H1 (cell line): ENCODE measurements at regions not wholly inside any gene's neighbourhood (a gene's known extent, or its start where the extent isn't known, plus 50 kb on each side); places are given as distances from the start of the nearest gene placed in this dataset.

Experiments used
- CTCF ChIA-PET: fragments of 300-600 bp; sonication (Branson Sonifier 250); formaldehyde crosslinking; loops from one replicate; lab custom pipeline; 2021; ENCODE audit not compliant: partially characterized antibody; lab: Charles Lee
- POLR2A ChIA-PET: fragments of 300-600 bp; sonication (Branson Sonifier 250); formaldehyde crosslinking; loops from one replicate; lab custom pipeline; 2021; ENCODE audit warnings: inconsistent platforms; ENCODE audit not compliant: partially characterized antibody; lab: Charles Lee
- DNase-seq, 2 experiments: peaks; one replicate each; pipeline versions ENCODE4 v3.0.0 to v3.0.0-alpha.2; 2010 to 2022; ENCODE audit warnings: low spot score in 2 of 2, low read depth in 1 of 2, mixed read lengths in 1 of 2
- FAIRE-seq: peaks from 2 replicates; lab custom pipeline; 2011; peaks lifted over from hg19 to GRCh38; lab: Jason Lieb, UNC
- H2AFZ ChIP-seq: 2 replicates; pipeline ENCODE4 v1.8.1; 2012; ENCODE audit warnings: low read length, inconsistent platforms
- H2AK5ac ChIP-seq: 2 replicates; pipeline ENCODE4 v1.6.1; 2013; ENCODE audit warnings: low read depth, low read length
- H2BK120ac ChIP-seq: replicated peaks from 2 replicates; pipeline ENCODE3; 2013; ENCODE audit warnings: low read depth, low read length, inconsistent platforms
- H2BK12ac ChIP-seq: 2 replicates; pipeline ENCODE4 v1.6.1; 2013; ENCODE audit warnings: low read depth, low read length
- H2BK15ac ChIP-seq: 2 replicates; pipeline ENCODE4 v1.6.1; 2013; ENCODE audit warnings: low read length
- H2BK20ac ChIP-seq: 2 replicates; pipeline ENCODE4 v1.6.1; 2013; ENCODE audit warnings: low read length
- H2BK5ac ChIP-seq: 2 replicates; pipeline ENCODE4 v1.6.1; 2013; ENCODE audit warnings: low read depth, low read length
- H3K14ac ChIP-seq: 2 replicates; pipeline ENCODE4 v1.6.1; 2013; ENCODE audit warnings: inconsistent platforms; ENCODE audit not compliant: insufficient read length
- H3K18ac ChIP-seq: 2 replicates; pipeline ENCODE4 v1.6.1; 2013; ENCODE audit warnings: low read length; ENCODE audit errors: extremely low read depth
- H3K23ac ChIP-seq: 2 replicates; pipeline ENCODE4 v1.6.1; 2013; ENCODE audit warnings: inconsistent platforms; ENCODE audit not compliant: insufficient read length
- H3K23me2 ChIP-seq: 2 replicates; pipeline ENCODE4 v1.6.1; 2013; ENCODE audit warnings: low read depth, low read length
- H3K27ac ChIP-seq: 2 replicates; pipeline ENCODE4 v1.6.1; 2011; ENCODE audit warnings: low read depth, low read length, inconsistent platforms
- H3K27me3 ChIP-seq, 4 experiments: replicated peaks in 1 of 4; 1 replicate in 1 of 4; 2 replicates in 3 of 4; pipeline versions ENCODE4 v1.6.1 to v1.8.1; 2011 to 2013; ENCODE audit warnings: low read length in 3 of 4, mild to moderate bottlenecking in 3 of 4, inconsistent platforms in 2 of 4, mixed read lengths in 2 of 4, moderate library complexity in 1 of 4; ENCODE audit not compliant: control insufficient read depth in 3 of 4, insufficient read depth in 3 of 4; ENCODE audit errors: extremely low read depth in 1 of 4
- H3K36me3 ChIP-seq, 4 experiments: 2 replicates each; pipeline versions ENCODE4 v1.6.1 to v1.8.1; 2011 to 2013; ENCODE audit warnings: mild to moderate bottlenecking in 4 of 4, low read length in 3 of 4, moderate library complexity in 2 of 4, control low read depth in 1 of 4, inconsistent platforms in 1 of 4; ENCODE audit not compliant: insufficient read depth in 4 of 4, control insufficient read depth in 2 of 4
- H3K4ac ChIP-seq: replicated peaks from 2 replicates; pipeline ENCODE3; 2013; ENCODE audit warnings: low read length, low read depth, mixed read lengths, inconsistent platforms; ENCODE audit not compliant: insufficient read length
- H3K4me1 ChIP-seq, 4 experiments: replicated peaks in 1 of 4; 1 replicate in 1 of 4; 2 replicates in 3 of 4; pipeline versions ENCODE4 v1.6.1 to v1.8.1; 2011 to 2013; ENCODE audit warnings: low read length in 3 of 4, inconsistent platforms in 2 of 4, mixed read lengths in 1 of 4; ENCODE audit not compliant: insufficient read depth in 4 of 4, control insufficient read depth in 3 of 4
- H3K4me2 ChIP-seq, 2 experiments: 2 replicates each; pipeline versions ENCODE4 v1.6.1 to v1.8.1; 2011 to 2013; ENCODE audit warnings: low read depth in 2 of 2, low read length in 2 of 2, control low read depth in 1 of 2, inconsistent platforms in 1 of 2, mild to moderate bottlenecking in 1 of 2; ENCODE audit not compliant: insufficient read depth in 1 of 2
- H3K4me3 ChIP-seq, 4 experiments: fragments of 200-600, 300-600 bp in 1 of 4; sonication (generic), shearing (Covaris generic), sonication (Bioruptor Twin) in 1 of 4; 2 replicates each; pipeline versions ENCODE4 v1.5.1 to v1.8.1; 2011 to 2016; ENCODE audit warnings: low read length in 4 of 4, low read depth in 3 of 4, control low read depth in 2 of 4, inconsistent platforms in 2 of 4, mild to moderate bottlenecking in 2 of 4, mixed read lengths in 1 of 4, moderate library complexity in 1 of 4; ENCODE audit not compliant: insufficient read depth in 2 of 4; ENCODE audit errors: extremely low read depth in 1 of 4
- H3K56ac ChIP-seq: replicated peaks from 2 replicates; pipeline ENCODE3; 2013; ENCODE audit warnings: low read depth, mild to moderate bottlenecking, mixed read lengths, low read length, inconsistent platforms; ENCODE audit not compliant: insufficient read length
- H3K79me1 ChIP-seq: 2 replicates; pipeline ENCODE4 v1.6.1; 2013; ENCODE audit warnings: low read depth, low read length, control low read depth
- H3K79me2 ChIP-seq, 2 experiments: 2 replicates each; pipeline versions ENCODE4 v1.6.1 to v1.8.1; 2012 to 2013; ENCODE audit warnings: low read length in 2 of 2, mild to moderate bottlenecking in 2 of 2, inconsistent platforms in 1 of 2; ENCODE audit not compliant: insufficient read depth in 2 of 2, control insufficient read depth in 1 of 2
- H3K9ac ChIP-seq, 4 experiments: replicated peaks in 1 of 4; 1 replicate in 1 of 4; 2 replicates in 3 of 4; pipeline versions ENCODE4 v1.6.1 to v1.8.1; 2011 to 2013; ENCODE audit warnings: low read depth in 3 of 4, low read length in 3 of 4, control low read depth in 2 of 4, mild to moderate bottlenecking in 2 of 4, moderate library complexity in 2 of 4, inconsistent platforms in 1 of 4; ENCODE audit errors: extremely low read depth in 1 of 4
- H3K9me3 ChIP-seq, 2 experiments: 2 replicates each; pipeline versions ENCODE4 v1.6.1 to v1.8.1; 2012 to 2013; ENCODE audit warnings: mild to moderate bottlenecking in 2 of 2, moderate library complexity in 2 of 2, control low read depth in 1 of 2, inconsistent platforms in 1 of 2, low read depth in 1 of 2, low read length in 1 of 2, mixed read lengths in 1 of 2; ENCODE audit not compliant: insufficient read depth in 2 of 2
- H4K20me1 ChIP-seq, 2 experiments: replicated peaks in 1 of 2; 2 replicates each; pipeline versions ENCODE3 to v1.8.1; 2011 to 2013; ENCODE audit warnings: inconsistent platforms in 2 of 2, low read length in 2 of 2, mild to moderate bottlenecking in 1 of 2; ENCODE audit not compliant: insufficient read depth in 2 of 2, control insufficient read depth in 1 of 2
- H4K5ac ChIP-seq: 2 replicates; pipeline ENCODE4 v1.6.1; 2013; ENCODE audit warnings: low read length, low read depth, mixed read lengths, inconsistent platforms; ENCODE audit not compliant: insufficient read length
- H4K8ac ChIP-seq: 2 replicates; pipeline ENCODE4 v1.8.0; 2013; ENCODE audit warnings: mild to moderate bottlenecking, moderate library complexity, low read length, inconsistent platforms; ENCODE audit not compliant: insufficient read depth; ENCODE audit errors: extremely low read depth
- H4K91ac ChIP-seq: replicated peaks from 2 replicates; pipeline ENCODE3; 2013; ENCODE audit warnings: low read length, mixed read lengths, inconsistent platforms; ENCODE audit not compliant: insufficient read length
- CREB1 ChIP-seq: IDR thresholded peaks from 2 replicates; pipeline ENCODE4 v1.6.1; 2012; ENCODE audit warnings: inconsistent platforms
- CTBP2 ChIP-seq: IDR thresholded peaks from 2 replicates; pipeline ENCODE4 v1.7.0; 2011; ENCODE audit warnings: borderline replicate concordance, mild to moderate bottlenecking, moderate library complexity, mixed read lengths, low read length; ENCODE audit not compliant: insufficient read depth, insufficient read length
- EGR1 ChIP-seq: IDR thresholded peaks from 2 replicates; pipeline ENCODE4 v1.6.1; 2011; ENCODE audit warnings: low read depth, low read length, borderline replicate concordance
- FOSL1 ChIP-seq: IDR thresholded peaks from 2 replicates; pipeline ENCODE4 v1.6.1; 2011; ENCODE audit warnings: mild to moderate bottlenecking, low read depth, low read length, moderate library complexity; ENCODE audit not compliant: insufficient read depth
- GABPA ChIP-seq: IDR thresholded peaks from 2 replicates; pipeline ENCODE4 v1.6.1; 2011; ENCODE audit warnings: mild to moderate bottlenecking, low read length, moderate library complexity, borderline replicate concordance; ENCODE audit not compliant: insufficient read depth
- NRF1 ChIP-seq: IDR thresholded peaks from 2 replicates; pipeline ENCODE4 v1.6.1; 2011; ENCODE audit warnings: mild to moderate bottlenecking, low read depth, low read length, improper control_type of control experiment
- POLR2A ChIP-seq, 2 experiments: IDR thresholded peaks; 1 replicate in 1 of 2; 2 replicates in 1 of 2; pipeline ENCODE4 v1.6.1; 2011; ENCODE audit warnings: low read depth in 2 of 2, low read length in 2 of 2, mild to moderate bottlenecking in 2 of 2; ENCODE audit errors: control extremely low read depth in 1 of 2
- RNF2 ChIP-seq: fragments of 200-900, 300-1000 bp; sonication (generic); IDR thresholded peaks from 2 replicates; pipeline ENCODE4 v1.7.1; 2016; ENCODE audit warnings: borderline replicate concordance, low read depth, mild to moderate bottlenecking, antibody characterized with exemption, low read length; ENCODE audit not compliant: poor library complexity, severe bottlenecking; ENCODE audit errors: missing control alignments
- SIRT6 ChIP-seq: IDR thresholded peaks from one replicate; pipeline ENCODE4 v1.7.1; 2012; ENCODE audit warnings: low read length, inconsistent platforms
- SP2 ChIP-seq: IDR thresholded peaks from 2 replicates; pipeline ENCODE4 v1.6.1; 2012; ENCODE audit warnings: mild to moderate bottlenecking, low read length, inconsistent platforms
- TAF7 ChIP-seq: optimal IDR thresholded peaks from 2 replicates; pipeline ENCODE3; 2011; ENCODE audit warnings: low read depth, mild to moderate bottlenecking, inconsistent platforms, low read length, moderate library complexity, borderline replicate concordance
- TEAD4 ChIP-seq: IDR thresholded peaks from 2 replicates; pipeline ENCODE4 v1.6.1; 2012; ENCODE audit warnings: low read depth, low read length, inconsistent platforms, mixed read lengths
- WGBS, 2 experiments: shearing (Covaris generic) in 1 of 2; methylation state at CpG; one replicate each; pipeline versions ENCODE4 v1.1.6 to v1.1.7; 2013 to 2015; ENCODE audit warnings: low lambda C conversion rate in 2 of 2, mixed read lengths in 2 of 2, inconsistent platforms in 1 of 2, low coverage in 1 of 2, missing lambda C conversion rate in 1 of 2; ENCODE audit not compliant: insufficient replicate concordance in 2 of 2, insufficient coverage in 1 of 2, insufficient read length in 1 of 2; ENCODE audit errors: extremely low coverage in 1 of 2, missing lambda C conversion rate in 1 of 2; 5-methylcytosine and 5-hydroxymethylcytosine counted together
- TF ChIP-seq, protein P1 (sequence below): IDR thresholded peaks from 2 replicates; pipeline ENCODE4 v1.6.1; 2011; ENCODE audit warnings: low read depth, mild to moderate bottlenecking, low read length; ENCODE audit not compliant: insufficient read depth
- TF ChIP-seq, protein P2 (sequence below): IDR thresholded peaks from 2 replicates; pipeline ENCODE4 v1.6.1; 2011; ENCODE audit warnings: low read length, improper control_type of control experiment

DNA sequence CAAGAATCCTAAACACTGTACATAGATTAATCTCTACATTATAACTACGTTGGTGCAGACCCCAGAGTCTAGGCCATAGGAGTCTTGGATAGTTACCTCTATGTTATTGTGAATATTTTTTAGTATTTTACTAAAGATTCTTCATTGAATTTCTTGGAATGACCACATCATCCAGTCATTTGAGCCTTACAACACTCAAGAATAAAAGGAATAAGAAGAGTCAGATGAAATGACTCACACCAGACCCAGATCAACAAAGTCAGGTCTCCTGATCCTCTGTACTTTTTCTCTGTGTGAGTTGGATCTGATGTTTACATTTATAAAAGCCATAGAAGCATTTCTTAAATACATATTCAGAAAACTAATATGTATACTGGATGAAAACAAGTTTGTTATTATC lies 179.2 kb upstream of the ARHGAP20 start:
- Histone ChIP-seq H3K18ac (no peak overlapping the region), H3K9ac (no peak overlapping the region), H3K4me2 (no peak overlapping the region), H3K23ac (no peak overlapping the region), H4K20me1 (no peaks in the 10 kb centered on the region), H4K5ac (no peak overlapping the region), H3K27ac (no peak overlapping the region), H3K56ac (no peak overlapping the region), H2AK5ac (no peak overlapping the region), H3K4me1 (no peaks in the 10 kb centered on the region), H3K79me2 (no peaks in the 10 kb centered on the region), H3K4me3 (no peak overlapping the region), H3K14ac (no peak overlapping the region), H3K23me2 (no peaks in the 10 kb centered on the region), H4K91ac (no peak overlapping the region), H3K79me1 (no peaks in the 10 kb centered on the region), H3K27me3 (no peaks in the 10 kb centered on the region), H3K9me3 (no peaks in the 10 kb centered on the region), H2BK15ac (no peak overlapping the region), H3K36me3 (no peaks in the 10 kb centered on the region), H4K8ac (no peak overlapping the region), H2BK20ac (no peak overlapping the region), H2AFZ (no peak overlapping the region), H3K4ac (no peak overlapping the region), H2BK5ac (no peak overlapping the region), H2BK12ac (no peak overlapping the region), H2BK120ac (no peak overlapping the region)
- WGBS, 2 experiments = 96% methylated on average over 1 of the region's 1 CpG; no CpG with 5 or more reads in 1 of the 2 experiments
- FAIRE-seq = no peak
- no peak for DNase-seq
- POLR2A ChIA-PET = no interaction called here
- CTCF ChIA-PET = no interaction called here
- no peak for TF ChIP-seq TEAD4
- TF ChIP-seq NRF1 = no peak
- no peak for TF ChIP-seq RNF2
- TF ChIP-seq, protein P1, sequence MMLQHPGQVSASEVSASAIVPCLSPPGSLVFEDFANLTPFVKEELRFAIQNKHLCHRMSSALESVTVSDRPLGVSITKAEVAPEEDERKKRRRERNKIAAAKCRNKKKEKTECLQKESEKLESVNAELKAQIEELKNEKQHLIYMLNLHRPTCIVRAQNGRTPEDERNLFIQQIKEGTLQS = no peak
- TF ChIP-seq FOSL1 = no peak
- TF ChIP-seq, protein P2, sequence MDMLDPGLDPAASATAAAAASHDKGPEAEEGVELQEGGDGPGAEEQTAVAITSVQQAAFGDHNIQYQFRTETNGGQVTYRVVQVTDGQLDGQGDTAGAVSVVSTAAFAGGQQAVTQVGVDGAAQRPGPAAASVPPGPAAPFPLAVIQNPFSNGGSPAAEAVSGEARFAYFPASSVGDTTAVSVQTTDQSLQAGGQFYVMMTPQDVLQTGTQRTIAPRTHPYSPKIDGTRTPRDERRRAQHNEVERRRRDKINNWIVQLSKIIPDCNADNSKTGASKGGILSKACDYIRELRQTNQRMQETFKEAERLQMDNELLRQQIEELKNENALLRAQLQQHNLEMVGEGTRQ = no peak
- TF ChIP-seq POLR2A (IDR thresholded peaks at IDR 0.05; ENCODE audit: control extremely low read depth in 1 of 2, low read depth in 2 of 2, low read length in 2 of 2) = no peak
- no peak for TF ChIP-seq CTBP2
- no peak for TF ChIP-seq EGR1
- TF ChIP-seq SP2 = no peak
- no peak for TF ChIP-seq TAF7
- TF ChIP-seq GABPA = no peak
- TF ChIP-seq SIRT6 = no peak
- no peak for TF ChIP-seq CREB1
